PC-9 (cell line): ENCODE measurements at regions not wholly inside any gene's neighbourhood (a gene's known extent, or its start where the extent isn't known, plus 50 kb on each side); places are given as distances from the start of the nearest gene placed in this dataset.

ENCODE experiments used
- BruUV-seq: library from RNA; stranded (reverse); fragments of 400-500 nt; replicated peaks from 2 replicates; lab custom pipeline; 2021; lab: Mats Ljungman, UMichigan
- CTCF ChIA-PET: fragments of 300-600 bp; sonication (Branson Sonifier 250); formaldehyde crosslinking; loops from one replicate; lab custom pipeline; 2022; ENCODE audit warnings: antibody characterized with exemption; lab: Charles Lee
- POLR2A ChIA-PET: fragments of 300-600 bp; sonication (Branson Sonifier 250); formaldehyde crosslinking; loops from one replicate; lab custom pipeline; 2022; ENCODE audit warnings: antibody characterized with exemption; ENCODE audit not compliant: unreplicated experiment; lab: Charles Lee
- DNase-seq, 2 experiments: peaks; one replicate each; pipeline versions ENCODE4 v3.0.0 to v3.0.0-alpha.2; 2015 to 2022; ENCODE audit warnings: mixed read lengths in 1 of 2
- H2AFZ ChIP-seq: fragments of 200-600 bp; sonication (generic); 2 replicates; pipeline ENCODE4 v1.8.1; 2017; ENCODE audit warnings: antibody characterized with exemption
- H3F3A ChIP-seq: fragments of 200-600 bp; sonication (generic); 2 replicates; pipeline ENCODE4 v1.8.1; 2017; ENCODE audit warnings: antibody characterized with exemption, mild to moderate bottlenecking, low read depth; ENCODE audit not compliant: insufficient read depth
- H3K27ac ChIP-seq: fragments of 200-600 bp; sonication (generic); 2 replicates; pipeline ENCODE4 v1.6.1; 2016; ENCODE audit warnings: mixed run types
- H3K27me3 ChIP-seq: fragments of 200-600 bp; sonication (generic); 2 replicates; pipeline ENCODE4 v1.6.1; 2016; ENCODE audit warnings: low read depth, mixed run types; ENCODE audit not compliant: insufficient read depth
- H3K36me3 ChIP-seq: fragments of 200-600 bp; sonication (generic); 2 replicates; pipeline ENCODE4 v1.6.1; 2016; ENCODE audit warnings: low read depth, mixed run types
- H3K4me1 ChIP-seq: fragments of 200-600 bp; sonication (generic); replicated peaks from 2 replicates; pipeline ENCODE4 v1.6.1; 2016; ENCODE audit warnings: mixed run types; ENCODE audit not compliant: insufficient read depth
- H3K4me2 ChIP-seq: fragments of 200-600 bp; sonication (generic); 2 replicates; pipeline ENCODE4 v1.6.1; 2017; ENCODE audit warnings: mixed run types
- H3K4me3 ChIP-seq: fragments of 200-600 bp; sonication (generic); 2 replicates; pipeline ENCODE4 v1.6.1; 2016; ENCODE audit warnings: mixed run types
- H3K79me2 ChIP-seq: fragments of 200-600 bp; sonication (generic); 2 replicates; pipeline ENCODE4 v1.6.1; 2017; ENCODE audit warnings: low read depth, mixed run types
- H3K9me2 ChIP-seq: fragments of 200-600 bp; sonication (generic); 2 replicates; pipeline ENCODE4 v1.8.1; 2017; ENCODE audit warnings: mild to moderate bottlenecking; ENCODE audit not compliant: insufficient read depth
- H3K9me3 ChIP-seq: fragments of 200-600 bp; sonication (generic); 2 replicates; pipeline ENCODE4 v1.8.1; 2016; ENCODE audit warnings: low read depth; ENCODE audit not compliant: insufficient read depth
- H4K20me1 ChIP-seq: fragments of 200-600 bp; sonication (generic); 2 replicates; pipeline ENCODE4 v1.8.1; 2017; ENCODE audit not compliant: insufficient read depth
- CTCF ChIP-seq: fragments of 200-600 bp; sonication (generic); conservative IDR thresholded peaks from 2 replicates; pipeline ENCODE4 v1.6.1; 2017; ENCODE audit warnings: mixed run types, antibody characterized with exemption, mild to moderate bottlenecking, moderate library complexity
- EZH2 ChIP-seq: fragments of 200-600 bp; sonication (generic); IDR thresholded peaks from 2 replicates; pipeline ENCODE4 v1.8.0; 2017; ENCODE audit warnings: antibody characterized with exemption, low read depth
- intact Hi-C: fragments of 100-400 bp; cut with micrococcal nuclease; formaldehyde crosslinking; loops from one replicate; pipeline ENCODE4 v1.10.0; 2022; ENCODE audit not compliant: unreplicated experiment

DNA sequence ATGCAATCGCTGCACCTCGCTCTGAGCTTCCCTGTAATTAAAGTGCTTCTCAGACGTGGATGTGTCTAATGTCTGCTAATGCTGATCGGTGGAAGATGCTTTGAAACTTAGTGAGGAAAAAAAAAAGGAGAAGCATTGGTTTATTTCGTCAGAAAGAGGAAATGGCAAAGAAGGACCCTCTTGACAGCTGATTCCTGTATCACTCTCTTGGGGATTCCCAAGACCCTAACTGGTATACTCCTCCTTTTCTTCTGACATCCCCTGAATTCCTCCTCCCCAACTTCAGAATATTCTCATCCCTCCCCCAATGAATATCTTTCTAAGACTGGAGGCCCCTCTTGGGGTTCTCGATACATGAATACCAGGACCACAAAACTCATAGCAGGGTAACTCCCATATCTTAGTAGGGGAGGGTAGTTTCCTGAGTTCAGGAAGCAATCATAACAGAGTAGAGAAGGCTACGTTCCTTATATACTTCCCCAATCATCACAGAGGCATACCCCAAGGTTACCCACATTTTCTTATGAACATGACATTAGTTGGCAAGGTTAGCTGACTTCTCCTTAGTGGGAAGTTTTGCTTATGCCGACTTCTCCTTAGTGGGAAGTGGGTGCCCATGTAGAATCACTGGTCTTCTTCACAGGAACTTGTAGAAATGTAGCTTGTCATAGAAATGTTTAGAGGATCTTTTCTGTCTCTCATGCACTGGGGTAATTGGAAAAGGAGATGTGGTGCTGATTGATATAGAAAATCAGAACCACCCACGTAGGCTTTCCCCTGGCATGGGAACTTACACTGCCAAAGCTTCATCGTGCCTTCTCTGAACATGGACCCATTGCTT is 63.8 kb upstream of the ATXN1 start:
- Histone ChIP-seq H3K27ac (no peak overlapping the region), H3K36me3 (no peaks in the 10 kb centered on the region), H3K4me3 (no peak overlapping the region), H3K27me3 (no peaks in the 10 kb centered on the region), H3K79me2 (no peaks in the 10 kb centered on the region), H3K4me2 (no peak overlapping the region), H3K9me3 (no peaks in the 10 kb centered on the region), H2AFZ (no peak overlapping the region), H3K9me2 (no peaks in the 10 kb centered on the region), H4K20me1 (no peaks in the 10 kb centered on the region), H3K4me1 (no peaks in the 10 kb centered on the region), H3F3A (no peaks in the 10 kb centered on the region)
- intact Hi-C loops, result no loop called here
- BruUV-seq, result no TSS peak
- no peak for DNase-seq
- TF ChIP-seq CTCF, result no peak
- TF ChIP-seq EZH2, result no peak
- ChIA-PET CTCF (no interaction called here), POLR2A (interaction anchor here (0.7 kb wide), 1 partner anchor 559 kb away, joined by 5 read pairs; no protein-coding TSS in a partner anchor)

DNA sequence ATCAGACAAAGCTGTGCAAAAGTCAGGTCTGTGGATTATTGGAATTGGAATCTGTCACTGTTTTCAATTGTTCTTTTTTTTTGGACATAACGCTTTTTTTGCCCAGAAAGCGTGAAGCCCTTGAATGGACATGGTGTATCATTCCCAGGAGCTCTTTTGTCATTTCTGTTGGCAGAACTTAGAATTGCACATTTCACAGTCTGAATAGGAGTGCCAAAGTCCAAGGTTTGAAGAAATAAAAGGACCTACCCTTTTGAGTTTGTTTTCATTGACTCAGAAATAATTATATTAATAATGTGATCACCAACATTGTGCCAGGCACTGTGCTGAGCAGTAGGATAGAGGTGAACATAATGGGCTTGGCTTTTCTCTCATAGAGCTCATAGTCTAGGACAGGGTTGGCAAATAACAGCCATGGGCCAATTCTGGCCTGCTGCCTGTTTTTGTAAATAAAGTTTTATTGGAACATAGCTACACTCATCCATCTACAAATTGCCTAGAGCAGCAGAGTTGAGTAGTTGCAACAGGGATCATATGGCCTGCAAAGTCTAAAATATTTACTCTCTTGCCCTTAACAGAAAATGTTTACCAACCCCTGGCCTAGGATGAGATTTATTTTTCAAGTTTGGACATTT is 62.6 kb upstream of the ATXN1 start:
- TF ChIP-seq EZH2, result no peak
- TF ChIP-seq CTCF, result no peak
- H3F3A ChIP-seq, result no peaks in the 10 kb centered on the region
- no peaks in the 10 kb centered on the region for H3K9me2 ChIP-seq
- no peak for DNase-seq
- no TSS peak for BruUV-seq
- H3K4me3 ChIP-seq, result no peak overlapping the region
- H4K20me1 ChIP-seq, result no peaks in the 10 kb centered on the region
- H3K36me3 ChIP-seq, result no peaks in the 10 kb centered on the region
- intact Hi-C loops, result no loop called here
- H2AFZ ChIP-seq, result no peak overlapping the region
- no peak overlapping the region for H3K27ac ChIP-seq
- H3K9me3 ChIP-seq, result no peaks in the 10 kb centered on the region
- POLR2A ChIA-PET, result no interaction called here
- no peak overlapping the region for H3K4me2 ChIP-seq
- no peaks in the 10 kb centered on the region for H3K79me2 ChIP-seq
- CTCF ChIA-PET, result no interaction called here
- no peaks in the 10 kb centered on the region for H3K4me1 ChIP-seq
- no peaks in the 10 kb centered on the region for H3K27me3 ChIP-seq

DNA sequence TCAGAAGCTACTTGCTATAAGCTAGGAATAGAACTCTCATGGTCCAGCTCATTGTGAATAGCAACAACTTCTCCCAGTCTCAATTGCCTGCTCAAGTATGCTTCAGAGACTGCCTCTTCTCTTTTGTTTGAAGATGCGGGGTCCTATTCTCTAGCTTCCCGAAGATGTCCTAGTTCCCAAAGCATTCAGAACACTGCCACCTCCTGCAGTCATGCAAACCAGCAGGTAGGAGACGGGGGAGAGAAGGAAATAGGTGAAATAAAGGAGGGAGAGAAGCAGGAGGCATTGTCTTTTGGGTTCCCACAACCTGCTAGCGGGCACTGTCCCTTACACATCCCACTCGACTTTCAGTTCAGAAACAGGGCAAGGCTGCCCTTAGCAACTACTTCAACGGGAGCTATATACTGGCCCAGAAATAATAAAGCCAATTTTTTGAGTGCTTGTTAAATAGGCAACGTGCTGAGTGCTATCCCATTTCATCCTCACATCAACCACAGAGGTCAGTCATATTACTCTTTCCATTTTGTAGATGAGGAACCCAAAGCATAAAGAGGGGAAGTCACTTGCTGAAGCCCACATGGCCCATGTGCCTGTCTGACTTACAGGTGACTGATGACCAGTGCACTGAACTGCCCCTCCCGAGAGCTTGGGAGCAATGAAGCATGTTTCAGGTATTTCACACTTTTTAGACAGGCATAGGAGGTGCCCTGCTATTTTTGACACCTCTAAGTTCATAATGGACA is 61.9 kb upstream of the ATXN1 start:
- Histone ChIP-seq H3K4me1 (no peaks in the 10 kb centered on the region), H3K4me3 (no peak overlapping the region), H2AFZ (no peak overlapping the region), H3K79me2 (no peaks in the 10 kb centered on the region), H3F3A (no peaks in the 10 kb centered on the region), H3K9me2 (no peaks in the 10 kb centered on the region), H3K36me3 (no peaks in the 10 kb centered on the region), H3K27ac (no peak overlapping the region), H4K20me1 (no peaks in the 10 kb centered on the region), H3K4me2 (no peak overlapping the region), H3K27me3 (no peaks in the 10 kb centered on the region), H3K9me3 (no peaks in the 10 kb centered on the region)
- TF ChIP-seq EZH2, result no peak
- TF ChIP-seq CTCF, result no peak
- intact Hi-C loops, result no loop called here
- CTCF ChIA-PET, result no interaction called here
- POLR2A ChIA-PET, result no interaction called here
- BruUV-seq, result no TSS peak
- no peak for DNase-seq
